GM18873 (cell line): ENCODE measurements at regions not wholly inside any gene's neighbourhood (a gene's known extent, or its start where the extent isn't known, plus 50 kb on each side); places are given as distances from the start of the nearest gene placed in this dataset.

Experiments
- ATAC-seq: cut with Tn5 transposase; IDR thresholded peaks from one replicate; pipeline ENCODE4 v1.9.1; 2021; ENCODE audit warnings: mild to moderate bottlenecking, moderate library complexity, moderate number of reproducible peaks; ENCODE audit not compliant: unreplicated experiment, low FRiP score

DNA sequence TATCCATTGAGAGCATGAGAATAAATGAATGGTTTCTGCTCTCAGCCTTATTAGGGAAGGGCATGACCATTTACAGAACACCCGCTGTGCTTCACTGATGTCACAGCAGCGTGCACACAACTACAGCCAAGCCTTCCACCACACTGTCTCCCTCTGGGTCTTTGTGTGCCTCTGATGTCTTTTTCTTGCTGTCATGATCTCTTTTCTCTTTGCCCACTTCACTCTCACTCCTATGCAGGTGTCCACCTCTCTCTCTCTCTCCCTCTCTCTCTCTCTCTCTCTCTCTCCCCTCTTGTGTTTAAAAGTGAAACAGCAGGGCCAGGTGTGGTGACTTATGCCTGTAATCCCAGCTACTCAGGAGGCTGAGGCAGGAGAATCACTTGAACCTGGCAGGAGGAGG, 232.5 kb upstream of the JUN start:
- ATAC-seq, result no peak

DNA sequence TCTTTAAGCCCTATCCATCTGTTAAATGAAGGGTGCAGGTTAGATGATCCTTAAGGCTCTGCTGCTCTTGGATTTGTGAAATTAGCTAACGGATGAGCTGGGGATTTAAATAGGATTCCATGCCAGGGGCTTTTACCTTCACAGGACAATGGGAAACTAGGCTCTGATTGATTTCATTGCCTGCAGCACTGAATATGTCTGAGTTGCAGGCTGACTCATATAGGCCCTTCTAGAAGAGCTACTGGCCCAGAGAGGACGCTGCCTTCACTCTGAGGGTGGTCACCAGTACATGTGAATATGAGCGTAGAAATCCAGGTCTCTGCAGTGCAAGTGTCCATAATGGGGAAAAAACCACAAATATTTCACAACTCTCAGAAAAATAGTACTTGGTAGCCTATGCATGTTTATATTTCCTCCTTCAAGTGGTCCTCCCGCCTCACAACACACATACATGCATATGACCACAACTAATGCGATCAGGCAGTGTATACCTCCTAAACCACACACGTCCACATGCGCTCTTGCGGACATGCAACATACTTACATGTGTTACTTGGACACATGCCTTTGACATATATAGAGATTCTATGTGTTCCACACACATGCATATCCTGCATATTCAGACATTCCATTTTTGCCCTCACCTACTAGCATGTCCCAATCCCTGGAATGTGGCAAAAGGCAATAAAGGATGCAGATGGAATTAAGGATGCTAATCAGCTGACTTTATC, 233.8 kb upstream of the JUN start:
- no peak for ATAC-seq

DNA sequence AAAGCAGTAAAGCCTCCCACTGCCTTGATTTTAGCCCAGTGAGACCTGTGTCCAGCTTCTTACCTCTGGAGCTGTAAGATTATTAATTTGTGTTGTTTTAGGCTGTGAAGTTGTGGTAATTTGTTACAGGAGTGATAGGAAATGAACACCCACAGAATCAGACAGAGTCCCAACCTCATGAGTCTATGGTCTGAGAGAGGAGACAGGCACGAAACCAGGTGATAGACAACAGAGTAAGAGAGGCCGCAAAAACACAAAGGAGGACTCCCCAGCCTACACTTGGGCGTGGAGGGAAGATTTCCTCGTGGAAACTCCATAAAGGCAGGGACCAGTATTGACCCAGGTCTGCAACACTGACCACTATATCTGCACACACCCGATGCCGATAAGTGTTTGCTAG, 234.6 kb upstream of the JUN start:
- ATAC-seq, result no peak

DNA sequence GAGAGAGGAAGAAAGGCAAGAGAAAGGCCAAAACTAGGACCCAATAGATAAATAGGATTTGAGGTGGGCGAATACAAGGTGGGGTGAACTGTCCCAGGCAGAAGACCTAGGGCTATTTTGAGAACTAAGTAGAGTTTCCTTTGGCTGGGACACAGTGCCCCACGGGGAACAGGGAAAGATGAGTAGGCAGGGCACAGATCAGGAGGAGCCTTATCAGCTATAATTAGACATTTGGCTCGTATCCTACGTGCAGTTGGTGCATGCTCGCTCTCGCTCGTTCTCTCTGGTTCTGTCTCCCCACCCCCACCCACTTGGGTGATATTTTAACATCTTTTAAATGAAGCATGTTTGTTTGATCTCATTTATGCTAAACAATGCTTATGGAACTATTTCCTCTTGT, 235.0 kb upstream of the JUN start:
- no peak for ATAC-seq

DNA sequence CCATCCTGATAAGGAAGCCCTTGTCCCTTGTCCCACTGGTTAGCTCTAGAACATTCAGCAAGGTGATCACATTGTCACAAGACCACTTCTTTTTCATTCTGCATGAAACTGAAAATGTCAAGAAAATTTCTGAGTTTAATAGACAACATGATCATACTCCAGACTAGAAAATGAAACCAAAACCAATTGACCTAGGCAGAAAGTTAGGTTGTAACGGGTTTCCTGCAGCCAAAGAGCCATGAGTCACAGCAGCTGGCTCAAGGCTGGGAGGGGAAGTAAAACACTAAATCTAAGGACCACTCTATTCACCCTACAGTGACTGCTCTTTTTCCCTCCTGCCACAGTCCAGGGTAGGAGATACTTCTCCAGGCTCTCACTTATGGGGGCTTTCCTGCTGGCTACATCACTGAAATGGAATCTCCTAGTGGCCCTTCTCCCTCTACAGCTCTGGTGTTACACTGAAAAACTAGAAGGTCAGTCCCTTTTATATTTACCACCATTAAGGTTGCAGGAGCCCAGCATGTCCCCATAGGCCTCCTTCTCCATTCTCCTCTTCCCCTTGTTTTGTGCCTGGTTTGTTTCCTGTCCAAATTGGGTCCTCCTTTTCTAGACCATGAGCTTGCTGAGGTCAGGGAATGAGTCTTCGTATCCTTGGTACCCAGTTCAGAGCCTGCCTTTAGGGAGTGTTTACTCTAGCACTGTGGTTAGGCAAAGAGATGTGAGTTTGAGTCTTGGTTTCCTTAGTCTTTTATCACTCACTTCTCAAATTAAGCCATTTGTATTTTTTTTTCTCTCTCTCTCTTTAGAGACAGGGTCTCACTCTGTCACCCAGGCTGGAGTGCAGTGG, 236.5 kb upstream of the JUN start:
- ATAC-seq, result peak; percentile 91

DNA sequence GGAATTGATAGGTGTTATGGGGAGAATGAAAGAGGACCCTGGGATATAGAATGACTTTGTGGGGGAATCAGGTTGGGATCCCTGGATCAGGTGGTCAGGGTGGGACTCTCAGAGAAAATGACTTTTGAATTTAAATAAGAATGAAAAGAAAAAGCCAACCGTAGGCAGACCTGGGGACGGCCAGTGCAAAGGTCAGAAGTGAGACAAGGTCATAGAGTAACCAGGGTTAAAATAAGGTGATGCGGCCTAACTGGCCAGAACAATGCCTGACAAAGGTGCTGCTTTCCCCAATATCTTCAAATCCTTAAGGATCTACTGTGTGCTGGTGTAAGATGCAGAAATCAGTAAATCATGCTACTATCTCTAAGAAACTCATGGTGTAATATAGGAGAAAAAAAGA, 238.4 kb upstream of the JUN start:
- no peak for ATAC-seq

DNA sequence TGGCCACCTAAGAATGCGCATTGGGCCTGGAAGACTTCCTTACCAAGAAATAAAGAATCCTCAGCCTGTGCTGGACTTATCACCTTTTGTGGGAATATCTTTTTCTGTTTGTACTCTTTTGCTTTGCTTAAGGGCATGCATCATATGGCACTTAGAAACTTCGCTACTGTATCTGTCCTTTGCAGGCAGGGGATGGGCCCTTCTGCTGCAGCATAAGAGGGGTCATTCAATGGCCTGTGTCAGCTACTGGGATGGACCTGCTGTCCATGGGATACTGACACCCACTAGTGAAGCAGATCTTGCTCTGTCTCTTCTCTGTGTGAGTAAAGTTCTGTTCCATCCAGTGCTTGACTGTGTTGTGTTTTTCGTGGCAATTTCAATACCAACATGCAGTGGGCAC, 239.0 kb upstream of the JUN start:
- no peak for ATAC-seq

DNA sequence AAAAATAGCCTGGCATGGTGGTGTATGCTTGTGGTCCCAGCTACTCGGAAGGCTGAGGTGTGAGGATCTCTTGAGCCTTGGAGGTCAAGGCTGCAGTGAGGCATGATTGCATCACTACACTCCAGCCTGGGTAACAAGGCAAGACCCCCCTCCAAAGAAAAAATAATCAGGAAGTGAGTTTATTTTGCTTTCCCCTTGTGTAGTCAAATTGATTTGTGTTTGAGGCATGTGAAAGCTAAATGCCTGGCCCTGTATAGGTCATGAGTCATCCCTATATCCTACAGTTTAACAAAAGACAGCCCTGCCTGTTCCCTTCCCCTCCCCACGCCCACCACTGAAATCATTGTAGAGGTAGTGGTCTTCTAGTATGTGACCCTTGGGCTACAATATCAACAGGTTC, 241.4 kb upstream of the JUN start:
- ATAC-seq, result no peak

DNA sequence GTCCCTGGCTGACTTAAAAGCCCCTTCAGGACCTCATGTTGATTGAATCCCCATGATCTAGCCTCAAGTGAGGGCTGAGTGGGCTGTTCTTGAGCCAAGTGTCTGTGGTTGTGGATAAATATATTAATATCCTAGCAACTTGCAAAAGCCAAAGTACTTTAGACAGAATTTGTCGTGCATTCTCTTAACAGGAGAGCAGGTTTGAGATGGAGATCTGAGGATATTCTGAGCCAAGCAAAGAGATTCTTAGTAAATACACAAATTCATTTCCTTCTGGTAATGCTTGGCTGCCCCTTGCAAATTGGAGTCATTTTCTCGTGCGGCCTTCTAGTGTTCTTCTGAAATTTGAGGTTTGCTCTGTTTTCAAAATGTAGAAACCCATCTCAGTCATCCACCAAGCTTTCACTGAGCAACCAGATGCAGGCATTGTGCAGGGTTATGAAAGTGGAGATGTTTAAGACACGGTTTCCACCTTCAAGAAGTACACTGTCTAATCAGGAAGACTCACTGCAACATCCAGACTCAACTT, 242.1 kb upstream of the JUN start:
- peak; percentile 85 for ATAC-seq

DNA sequence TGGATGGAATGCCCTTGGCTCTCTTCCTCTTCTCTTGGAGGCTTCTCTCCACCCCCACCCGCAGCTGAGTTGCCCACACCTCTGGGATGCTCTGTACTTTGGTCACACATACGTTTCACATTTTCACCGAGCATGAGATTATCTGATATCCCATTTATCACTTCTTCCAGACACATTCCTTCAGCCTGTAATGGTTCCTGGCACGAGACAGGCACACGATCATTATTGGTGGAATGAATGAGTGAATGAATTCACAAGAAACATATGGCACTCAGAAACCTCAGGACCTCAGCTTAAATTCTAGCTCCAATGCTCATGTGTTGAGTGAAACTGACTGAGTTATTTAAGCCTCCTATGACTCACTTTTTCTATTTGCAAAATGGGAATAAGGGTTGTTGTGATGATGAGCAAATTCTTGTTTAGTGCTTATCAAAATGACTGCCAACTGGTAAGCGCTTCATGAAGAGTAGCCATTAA, 242.7 kb upstream of the JUN start:
- ATAC-seq, result no peak

DNA sequence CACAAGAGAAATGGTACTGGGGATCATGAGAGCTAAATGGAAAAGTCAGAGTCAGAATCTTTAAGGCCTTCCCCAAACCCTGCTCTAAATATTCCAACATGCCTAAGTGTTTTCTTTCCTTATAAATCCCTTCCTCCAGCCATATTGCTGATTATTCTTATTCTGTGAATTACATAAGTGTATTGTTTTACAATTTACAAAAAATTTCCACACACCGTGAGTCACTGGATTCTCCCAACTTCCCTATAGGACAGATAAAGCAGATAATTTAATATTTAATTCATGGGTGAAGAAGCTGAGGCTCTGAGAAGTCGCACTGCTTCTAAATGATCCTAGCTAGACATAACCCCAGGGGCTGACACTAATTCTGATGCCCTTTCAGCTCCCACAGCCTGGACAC, 243.3 kb upstream of the JUN start:
- ATAC-seq, result no peak

DNA sequence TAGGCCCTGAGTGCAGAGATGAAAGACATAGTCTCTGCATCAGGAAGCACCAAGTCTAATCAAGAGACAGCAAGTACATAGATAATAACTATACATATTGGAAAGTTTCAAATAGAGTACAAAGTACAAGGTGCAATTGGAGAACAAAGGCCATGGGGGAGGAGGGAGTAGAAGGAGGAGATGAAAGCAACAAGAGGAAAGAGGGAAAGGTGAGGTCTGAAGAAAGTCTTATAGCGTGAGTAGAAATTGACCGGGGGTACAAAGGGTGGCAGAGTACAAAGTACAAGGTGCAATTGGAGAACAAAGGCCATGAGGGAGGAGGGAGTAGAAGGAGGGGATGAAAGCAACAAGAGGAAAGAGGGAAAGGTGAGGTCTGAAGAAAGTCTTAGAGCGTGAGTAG, 244.2 kb upstream of the JUN start:
- ATAC-seq, result no peak

DNA sequence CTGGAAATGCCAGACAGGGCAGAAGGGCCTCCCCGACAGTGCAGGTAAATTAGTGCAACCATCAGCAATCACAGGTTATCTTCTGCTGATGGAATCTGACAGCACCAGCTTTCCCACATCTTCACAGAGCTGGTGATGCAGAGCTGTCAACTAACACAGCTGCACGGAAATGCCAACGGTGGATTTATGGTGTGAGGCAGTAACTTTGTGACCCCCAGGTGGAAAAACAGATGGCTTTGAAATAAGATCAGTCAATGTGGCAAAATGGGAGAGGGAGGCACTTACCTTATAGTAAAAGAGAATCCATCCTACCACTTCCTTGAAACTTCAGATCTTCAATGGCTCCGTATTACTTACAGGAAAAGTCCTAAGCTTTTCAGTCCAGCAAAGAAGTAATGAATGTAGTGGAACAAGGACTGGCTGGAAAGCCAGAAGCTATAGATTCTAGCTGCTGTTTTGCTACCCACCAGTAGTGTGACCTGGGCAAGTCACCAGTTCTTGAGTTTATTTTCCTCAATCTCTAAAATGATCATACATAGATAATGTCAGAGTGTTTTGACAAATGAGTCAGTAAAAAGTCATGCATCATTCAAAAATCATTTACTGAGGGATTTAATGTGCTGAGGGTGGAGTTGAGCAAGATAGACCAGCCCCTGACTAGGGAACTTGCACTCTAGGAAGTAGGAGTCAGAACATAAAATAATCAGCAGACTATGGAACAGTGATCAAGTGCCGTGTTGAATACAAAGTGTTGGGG, 245.7 kb upstream of the JUN start:
- ATAC-seq, result no peak

DNA sequence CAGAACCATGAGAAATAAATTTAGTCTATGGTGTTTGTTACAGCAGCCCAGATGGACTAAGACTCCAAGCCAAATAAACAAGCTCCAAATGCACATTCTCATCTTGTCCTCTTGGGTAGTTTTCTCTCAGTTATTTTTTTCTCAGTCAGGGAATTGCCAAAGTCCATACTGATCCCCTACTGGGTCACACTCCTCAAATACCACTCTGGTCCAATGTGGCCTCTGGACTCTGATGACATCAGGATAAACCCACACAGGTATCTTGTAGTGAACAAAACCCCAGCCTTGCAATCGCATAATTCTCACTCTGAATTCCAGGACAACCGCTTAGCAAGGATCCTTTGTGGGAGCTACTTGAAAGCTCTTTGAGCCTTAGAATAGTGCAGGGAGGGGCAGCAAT, 248.4 kb upstream of the JUN start:
- no peak for ATAC-seq

DNA sequence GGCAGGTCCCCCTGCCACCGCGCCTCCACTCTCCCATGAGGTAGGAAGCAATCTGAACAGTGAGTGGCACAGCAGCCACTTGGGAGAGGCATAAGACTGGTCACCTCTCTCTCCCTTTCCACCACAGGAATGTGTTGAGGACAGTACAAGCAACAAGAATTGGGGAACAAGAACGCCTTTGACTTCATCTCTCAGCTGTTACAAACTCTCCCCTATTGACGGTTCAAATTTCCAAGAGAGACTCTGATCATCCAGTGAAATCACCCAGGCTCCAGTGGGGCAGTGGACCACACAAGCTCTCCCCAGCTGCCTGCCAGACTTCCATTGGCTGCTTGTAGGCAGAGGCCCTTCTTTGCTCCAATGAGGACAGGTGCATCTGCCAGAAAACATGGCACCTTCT, 249.9 kb upstream of the JUN start:
- no peak for ATAC-seq

DNA sequence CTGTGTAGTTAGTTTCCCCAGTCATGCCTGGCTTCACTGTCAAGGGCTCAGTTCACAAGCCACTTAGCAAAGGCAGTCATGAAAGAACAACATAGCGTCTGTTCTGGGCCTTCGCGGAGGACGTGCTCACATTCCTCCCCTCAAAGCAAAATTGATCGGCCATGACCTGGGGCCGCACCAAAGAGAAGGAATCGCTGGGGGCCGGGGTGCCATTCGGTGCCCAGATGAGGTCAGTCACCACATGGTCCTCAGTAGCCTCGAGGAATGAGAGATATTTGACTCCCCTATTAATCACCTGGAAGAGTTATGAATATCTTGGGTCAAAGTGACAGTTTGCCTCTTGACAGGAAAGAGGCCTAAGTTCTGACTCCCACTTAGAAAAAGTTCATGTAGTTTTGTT, 251.1 kb upstream of the JUN start:
- ATAC-seq, result no peak

DNA sequence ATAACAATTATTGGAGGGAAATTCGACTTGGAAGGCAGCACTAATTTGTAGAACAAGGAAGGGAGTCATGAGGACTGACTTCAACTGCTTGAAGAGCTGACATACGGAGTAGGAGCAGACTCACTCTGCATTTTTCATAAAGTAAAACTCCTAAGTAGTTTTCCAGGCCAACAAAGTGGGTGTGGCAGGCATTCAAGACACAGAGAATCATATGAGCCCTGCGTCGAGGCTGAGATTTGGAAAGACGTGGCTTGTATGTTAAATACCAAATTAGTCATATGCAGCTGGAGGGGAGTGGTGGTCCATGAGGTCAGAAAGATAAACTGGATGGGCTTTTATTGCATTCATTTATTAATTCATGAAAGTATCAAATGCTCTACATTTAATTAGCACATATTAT, 255.7 kb upstream of the JUN start:
- no peak for ATAC-seq

DNA sequence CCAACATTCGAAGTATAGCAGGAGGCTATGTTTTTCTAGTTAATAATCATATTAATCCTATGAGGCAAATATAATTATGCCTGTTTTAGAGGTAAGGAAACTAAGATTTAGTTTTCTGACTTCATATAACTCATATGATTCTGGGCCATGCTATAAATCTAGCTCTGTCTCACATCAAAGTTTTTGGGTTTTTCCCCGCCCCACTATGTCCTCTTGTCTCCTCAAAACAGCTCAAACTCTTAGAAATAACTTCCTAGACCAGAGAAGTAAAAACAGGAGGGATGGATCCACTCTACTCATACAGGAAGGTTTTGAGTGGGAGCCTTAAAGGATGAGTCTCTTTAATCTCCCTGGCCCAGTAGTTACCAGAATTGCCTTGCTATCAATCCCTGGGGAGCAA, 256.4 kb upstream of the FGGY start:
- ATAC-seq, result no peak

DNA sequence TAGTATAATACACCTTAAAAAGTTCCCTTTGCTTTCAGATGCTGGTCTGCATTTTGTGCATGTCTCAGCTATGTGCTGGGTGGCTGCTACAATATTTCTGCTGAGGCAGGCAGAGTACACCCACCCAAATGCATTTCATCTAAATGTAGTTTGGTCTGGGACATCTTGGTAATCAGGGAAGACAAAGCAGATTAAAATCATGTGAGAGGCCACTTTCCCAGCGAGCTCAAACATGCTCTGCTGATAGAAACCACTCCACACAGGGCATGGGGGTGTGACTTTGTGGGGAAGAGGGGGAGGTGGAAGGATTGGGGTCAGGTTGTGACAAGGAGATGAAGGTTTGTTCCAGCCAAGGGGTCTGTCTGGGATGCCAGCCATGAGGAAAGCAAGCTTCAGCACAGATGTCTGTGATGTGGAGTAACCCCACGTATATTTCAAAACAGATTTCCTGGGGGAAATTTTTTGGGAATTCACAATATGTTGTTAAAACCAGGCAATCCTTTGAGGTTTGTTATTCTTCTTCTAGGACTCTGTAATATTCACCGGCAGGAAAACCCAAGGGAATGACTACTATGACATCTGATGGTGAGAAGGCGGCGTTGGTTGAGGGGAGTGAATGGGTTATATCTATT, 255.1 kb upstream of the FGGY start:
- no peak for ATAC-seq

DNA sequence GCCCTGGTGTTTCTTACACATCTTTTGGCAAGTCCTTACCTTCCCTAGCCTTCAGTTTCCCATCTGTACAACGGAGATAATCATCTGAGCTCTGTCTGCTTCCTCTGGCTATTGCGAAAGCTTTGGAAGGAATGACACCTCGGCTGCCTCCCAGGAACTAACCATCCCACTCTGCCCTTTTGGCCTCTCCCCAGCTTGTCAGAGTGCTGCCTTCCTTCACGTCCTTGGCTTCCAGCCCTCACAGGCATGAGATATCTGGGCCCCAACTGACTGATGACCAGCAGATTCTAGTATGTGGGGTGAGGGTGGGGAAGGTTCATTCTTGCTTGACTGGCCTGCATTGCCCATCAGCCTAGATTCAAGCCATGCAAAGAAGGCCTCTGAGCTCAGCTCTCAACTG, 253.1 kb upstream of the FGGY start:
- no peak for ATAC-seq
